Small intestine (tissue), 7 donors: ENCODE measurements at regions not wholly inside any gene's neighbourhood (a gene's known extent, or its start where the extent isn't known, plus 50 kb on each side); places are given as distances from the start of the nearest gene placed in this dataset.

Source experiments
- DNase-seq, 2 donors: peaks; one replicate each; pipeline versions ENCODE4 v3.0.0 to v3.0.0-alpha.2; 2013
- FAIRE-seq: peaks from 2 replicates; lab custom pipeline; 2012; peaks lifted over from hg19 to GRCh38; lab: Jason Lieb, UNC
- H3K27ac ChIP-seq, 3 donors: one replicate each; pipeline ENCODE4 v1.5.1; 2013; ENCODE audit warnings: low read length in 2 of 3, mild to moderate bottlenecking in 2 of 3, control low read depth in 1 of 3, inconsistent platforms in 1 of 3, low read depth in 1 of 3, moderate library complexity in 1 of 3
- H3K27me3 ChIP-seq, 3 donors: one replicate each; pipeline ENCODE4 v1.6.1; 2013; ENCODE audit warnings: low read length in 3 of 3, inconsistent platforms in 1 of 3; ENCODE audit not compliant: control insufficient read depth in 3 of 3, insufficient read depth in 3 of 3
- H3K36me3 ChIP-seq, 3 donors: one replicate each; pipeline ENCODE4 v1.6.1; 2013; ENCODE audit warnings: low read length in 3 of 3, inconsistent platforms in 1 of 3, low read depth in 1 of 3, mild to moderate bottlenecking in 1 of 3, moderate library complexity in 1 of 3; ENCODE audit not compliant: control insufficient read depth in 3 of 3, insufficient read depth in 2 of 3
- H3K4me1 ChIP-seq, 3 donors: one replicate each; pipeline ENCODE4 v1.6.1; 2013; ENCODE audit warnings: low read length in 2 of 3, inconsistent platforms in 1 of 3, low read depth in 1 of 3, mild to moderate bottlenecking in 1 of 3, moderate library complexity in 1 of 3; ENCODE audit not compliant: control insufficient read depth in 3 of 3, insufficient read depth in 2 of 3
- H3K4me3 ChIP-seq, 3 donors: one replicate each; pipeline ENCODE4 v1.5.1; 2013; ENCODE audit warnings: low read length in 3 of 3, control low read depth in 1 of 3, inconsistent platforms in 1 of 3, low read depth in 1 of 3, mild to moderate bottlenecking in 1 of 3, moderate library complexity in 1 of 3
- H3K9me3 ChIP-seq, 2 donors: one replicate each; pipeline ENCODE4 v1.6.1; 2013; ENCODE audit warnings: low read depth in 1 of 2, low read length in 1 of 2; ENCODE audit not compliant: control insufficient read depth in 2 of 2, insufficient read depth in 1 of 2
- WGBS, 3 donors: extraction: QIAGEN DNeasy Blood & Tissue Kit; methylation state at CpG; one replicate each; pipeline ENCODE4 v1.1.7; 2013; 5-methylcytosine and 5-hydroxymethylcytosine counted together
- donor health status: healthy with polysubstance abuse.
- donor health status: control.
- donor health status: control.
- donor health status: Bipolar disorder and iron deficiency.
- donor health status: healthy.

GRCh38 chr6:66200390-66200789 lies 493.4 kb upstream of the EYS start:
- DNase-seq (no peak), FAIRE-seq (no peak)
- H3K36me3 ChIP-seq, result no peaks in the 10 kb centered on the region
- no peaks in the 10 kb centered on the region for H3K27me3 ChIP-seq
- peaks cover 0 to 20% of the 10 kb centered on the region in 2 donors for H3K9me3 ChIP-seq
- H3K4me1 ChIP-seq, result no peaks in the 10 kb centered on the region
- no peak overlapping the region for H3K27ac ChIP-seq
- no peak overlapping the region for H3K4me3 ChIP-seq
- WGBS, 3 donors, result 80 to 82% (median 81%) methylated on average over 2 of the region's 2 CpGs

- Histone ChIP-seq H3K9me3 (peaks cover 0 to 20% of the 10 kb centered on the region in 2 donors), H3K36me3 (no peaks in the 10 kb centered on the region), H3K27me3 (no peaks in the 10 kb centered on the region), H3K4me1 (no peaks in the 10 kb centered on the region), H3K27ac (no peak overlapping the region), H3K4me3 (no peak overlapping the region)
- no peak for DNase-seq
- 95 to 98% (median 96%) methylated on average over 2 of the region's 2 CpGs for WGBS, 3 donors
- no peak for FAIRE-seq
Observed at GRCh38 chr6:66199171-66199570, 492.1 kb upstream of the EYS start.

GRCh38 chr6:66198062-66198624 lies 491.1 kb upstream of the EYS start:
- Histone ChIP-seq H3K36me3 (no peaks in the 10 kb centered on the region), H3K4me3 (no peak overlapping the region), H3K27me3 (no peaks in the 10 kb centered on the region), H3K27ac (no peak overlapping the region), H3K9me3 (peaks cover 0 to 20% of the 10 kb centered on the region in 2 donors), H3K4me1 (no peaks in the 10 kb centered on the region)
- 70 to 73% (median 72%) methylated on average over 7 of the region's 7 CpGs for WGBS, 3 donors
- FAIRE-seq (no peak), DNase-seq (no peak)

GRCh38 chr6:66190858-66191257 lies 483.8 kb upstream of the EYS start:
- FAIRE-seq, result no peak

GRCh38 chr6:66189915-66190314 lies 482.9 kb upstream of the EYS start:
- FAIRE-seq, result no peak
- 70 to 78% (median 74%) methylated on average over 3 of the region's 3 CpGs for WGBS, 3 donors

More at GRCh38 chr6:66190858-66191257, 483.8 kb upstream of the EYS start:
- no peak overlapping the region for H3K27ac ChIP-seq
- no peaks in the 10 kb centered on the region for H3K4me1 ChIP-seq
- H3K9me3 ChIP-seq, result peaks cover 0 to 5% of the 10 kb centered on the region in 2 donors
- WGBS, 3 donors, result 58 to 80% (median 68%) methylated on average over 5 of the region's 5 CpGs
- no peaks in the 10 kb centered on the region for H3K36me3 ChIP-seq
- DNase-seq, result no peak
- H3K27me3 ChIP-seq, result no peaks in the 10 kb centered on the region
- no peak overlapping the region for H3K4me3 ChIP-seq

GRCh38 chr6:66186756-66187155 lies 479.7 kb upstream of the EYS start:
- no peak for DNase-seq
- H3K4me3 ChIP-seq, result no peak overlapping the region
- H3K27me3 ChIP-seq, result no peaks in the 10 kb centered on the region
- no peaks in the 10 kb centered on the region for H3K4me1 ChIP-seq
- peaks cover 0 to 5% of the 10 kb centered on the region in 2 donors for H3K9me3 ChIP-seq
- H3K36me3 ChIP-seq, result no peaks in the 10 kb centered on the region
- no peak overlapping the region for H3K27ac ChIP-seq
- FAIRE-seq, result no peak
- 57 to 74% (median 64%) methylated on average over 2 of the region's 2 CpGs for WGBS, 3 donors

More at GRCh38 chr6:66189915-66190314, 482.9 kb upstream of the EYS start:
- Histone ChIP-seq H3K4me3 (no peak overlapping the region), H3K27me3 (no peaks in the 10 kb centered on the region), H3K27ac (no peak overlapping the region), H3K36me3 (no peaks in the 10 kb centered on the region), H3K9me3 (peaks cover 0 to 5% of the 10 kb centered on the region in 2 donors), H3K4me1 (no peaks in the 10 kb centered on the region)
- no peak for DNase-seq

GRCh38 chr6:66184091-66184490 lies 477.1 kb upstream of the EYS start:
- no peak overlapping the region for H3K27ac ChIP-seq

GRCh38 chr6:66179361-66179760 lies 472.3 kb upstream of the EYS start:
- H3K9me3 ChIP-seq, result no peaks in the 10 kb centered on the region
- FAIRE-seq (no peak), DNase-seq (no peak)
- no peak overlapping the region for H3K27ac ChIP-seq
- H3K36me3 ChIP-seq, result no peaks in the 10 kb centered on the region
- no peaks in the 10 kb centered on the region for H3K4me1 ChIP-seq
- H3K27me3 ChIP-seq, result no peaks in the 10 kb centered on the region
- H3K4me3 ChIP-seq, result no peak overlapping the region
- WGBS, 3 donors, result 69 to 84% (median 73%) methylated on average over 3 of the region's 3 CpGs

More at GRCh38 chr6:66184091-66184490, 477.1 kb upstream of the EYS start:
- DNase-seq (no peak), FAIRE-seq (no peak)
- Histone ChIP-seq H3K4me3 (no peak overlapping the region), H3K27me3 (no peaks in the 10 kb centered on the region), H3K36me3 (no peaks in the 10 kb centered on the region), H3K9me3 (peaks cover 0 to 5% of the 10 kb centered on the region in 2 donors), H3K4me1 (no peaks in the 10 kb centered on the region)
- 65 to 88% (median 70%) methylated on average over 1 of the region's 1 CpG for WGBS, 3 donors

- Histone ChIP-seq H3K9me3 (peaks cover 3 to 12% of the 10 kb centered on the region in 2 donors), H3K36me3 (no peaks in the 10 kb centered on the region), H3K4me3 (no peak overlapping the region), H3K4me1 (no peaks in the 10 kb centered on the region), H3K27ac (no peak overlapping the region), H3K27me3 (no peaks in the 10 kb centered on the region)
- FAIRE-seq (no peak), DNase-seq (no peak)
- 76 to 87% (median 77%) methylated on average over 6 of the region's 6 CpGs for WGBS, 3 donors
Observed at GRCh38 chr6:66173587-66173986, 466.6 kb upstream of the EYS start.
